GM19025 (cell line): ENCODE measurements at regions not wholly inside any gene's neighbourhood (a gene's known extent, or its start where the extent isn't known, plus 50 kb on each side); places are given as distances from the start of the nearest gene placed in this dataset.
"Not testable (repeated sequence)": the region's sequence is repeated elsewhere in the genome, so short reads cannot be mapped to it uniquely, and the experiment has no call there.

Experiments
- ATAC-seq: cut with Tn5 transposase; IDR thresholded peaks from one replicate; pipeline ENCODE4 v1.9.1; 2021; ENCODE audit warnings: mild to moderate bottlenecking, low read depth, moderate library complexity; ENCODE audit not compliant: unreplicated experiment

GRCh38 chr11:81253244-81253643 lies 1480.4 kb downstream of the FAM181B start:
- ATAC-seq: no peak

GRCh38 chr11:81246941-81247340 lies 1486.7 kb downstream of the FAM181B start:
- ATAC-seq: no peak

GRCh38 chr11:81245791-81246190 lies 1487.9 kb downstream of the FAM181B start:
- no peak for ATAC-seq

GRCh38 chr11:81241672-81242275 lies 1491.9 kb downstream of the FAM181B start:
- ATAC-seq: no peak

DNA sequence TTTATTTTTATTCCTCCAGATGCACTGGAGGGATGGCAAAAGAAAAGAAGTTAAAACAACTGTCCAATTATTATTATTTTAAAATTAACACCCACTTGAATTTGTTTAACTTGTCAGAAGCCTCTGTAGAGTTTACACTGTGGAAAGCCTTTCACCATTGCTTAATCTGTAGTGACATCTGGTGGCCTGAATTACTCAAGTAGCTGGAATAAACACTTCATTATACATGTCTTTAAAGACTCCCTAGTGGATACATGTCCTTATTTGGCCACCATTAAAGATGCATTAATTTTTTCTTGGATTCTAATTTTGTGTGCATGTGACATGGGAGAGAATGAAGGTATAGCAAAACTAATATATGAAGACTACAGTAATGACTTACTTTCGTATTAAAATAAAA lies 1496.5 kb downstream of the FAM181B start:
- ATAC-seq: no peak

DNA sequence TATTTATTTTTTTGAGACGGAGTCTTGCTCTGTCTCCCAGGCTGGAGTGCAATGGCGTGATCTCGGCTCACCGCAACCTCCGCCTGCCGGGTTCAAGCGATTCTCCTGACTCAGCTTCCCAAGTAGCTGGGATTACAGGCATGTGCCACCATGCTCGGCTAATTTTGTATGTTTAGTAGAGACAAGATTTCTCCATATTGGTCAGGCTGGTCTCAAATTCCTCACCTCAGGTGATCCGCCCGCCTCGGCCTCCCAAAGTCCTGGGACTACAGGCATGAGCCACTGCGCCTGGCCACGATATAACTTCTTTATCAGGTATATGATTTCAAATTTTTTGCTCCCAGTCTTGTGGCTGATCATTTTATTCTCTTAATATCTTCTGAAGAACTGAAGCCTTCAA lies 1506.3 kb downstream of the FAM181B start:
- ATAC-seq: not testable (repeated sequence)

GRCh38 chr11:81224396-81224795 lies 1509.3 kb downstream of the FAM181B start:
- ATAC-seq: no peak

DNA sequence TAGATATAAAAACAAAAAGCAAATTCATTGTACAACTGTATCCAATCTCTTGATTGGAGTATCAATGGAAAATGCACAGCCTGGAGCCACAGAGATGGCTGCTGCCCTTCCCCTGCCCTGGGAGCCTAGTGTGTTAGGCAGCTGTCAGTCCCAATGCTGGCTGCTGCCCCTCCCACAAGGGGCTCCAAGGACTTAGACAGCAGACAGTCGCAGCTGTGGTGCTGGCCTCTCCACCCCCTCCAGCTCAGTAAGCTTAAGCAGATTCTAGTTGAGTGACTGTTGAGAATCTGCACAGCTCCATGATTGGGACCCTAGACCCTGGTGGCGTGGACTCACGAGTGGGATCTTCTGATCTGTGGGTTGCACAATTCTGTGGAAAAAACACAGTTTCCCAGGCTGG lies 1511.2 kb downstream of the FAM181B start:
- no peak for ATAC-seq

DNA sequence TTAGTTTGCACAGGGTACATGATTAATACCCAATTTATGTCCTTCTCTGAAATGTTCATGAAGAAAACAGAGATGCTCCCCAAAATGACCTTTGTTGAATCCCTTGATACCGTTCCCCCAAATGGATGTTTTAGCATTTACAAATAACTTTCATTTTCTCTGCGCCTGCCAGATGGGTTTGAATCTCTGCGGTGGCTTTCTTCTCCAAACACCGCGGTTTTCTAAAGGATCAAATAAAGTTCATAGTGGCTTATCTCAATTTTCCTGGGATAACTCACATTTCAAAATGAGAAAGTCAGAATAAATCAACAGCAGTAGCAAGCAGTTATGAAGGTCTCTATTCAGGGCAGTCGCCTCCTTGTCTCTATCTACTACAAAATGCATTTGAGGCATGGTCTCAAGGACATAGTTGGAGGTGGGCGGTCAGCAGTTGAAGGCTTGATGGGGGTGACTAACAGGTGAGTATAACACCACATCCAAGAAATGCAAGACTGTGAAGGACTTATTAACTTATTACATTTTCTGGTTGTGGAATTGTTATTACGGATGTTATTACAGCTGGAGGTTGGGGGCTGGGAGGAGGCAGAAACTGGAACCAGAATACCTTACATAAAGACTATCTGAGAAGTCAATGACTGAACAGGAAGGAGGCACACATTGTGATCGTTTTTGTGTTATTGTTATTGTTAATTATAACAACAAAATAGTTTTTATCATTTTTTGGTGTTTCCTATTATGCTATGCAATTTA lies 1513.3 kb downstream of the FAM181B start:
- no peak for ATAC-seq

DNA sequence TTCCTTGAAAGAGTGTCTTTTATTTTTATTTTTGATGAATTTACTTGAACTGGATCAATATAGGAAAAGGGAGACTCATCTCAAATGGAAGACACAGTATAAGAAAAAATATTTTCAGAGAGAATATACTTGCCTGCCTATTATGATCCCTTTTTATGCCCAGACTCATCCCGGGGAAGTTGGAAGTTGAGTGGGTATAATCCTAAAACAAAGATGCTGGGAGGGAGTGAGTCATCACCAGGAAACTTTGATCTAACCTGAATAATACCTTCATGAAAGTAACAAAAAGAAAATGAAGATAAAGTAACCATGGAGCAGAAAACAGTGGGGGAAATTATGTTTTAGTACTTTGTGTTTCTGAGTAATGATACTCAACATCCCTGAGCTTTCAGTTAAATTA lies 1514.0 kb downstream of the FAM181B start:
- no peak for ATAC-seq

DNA sequence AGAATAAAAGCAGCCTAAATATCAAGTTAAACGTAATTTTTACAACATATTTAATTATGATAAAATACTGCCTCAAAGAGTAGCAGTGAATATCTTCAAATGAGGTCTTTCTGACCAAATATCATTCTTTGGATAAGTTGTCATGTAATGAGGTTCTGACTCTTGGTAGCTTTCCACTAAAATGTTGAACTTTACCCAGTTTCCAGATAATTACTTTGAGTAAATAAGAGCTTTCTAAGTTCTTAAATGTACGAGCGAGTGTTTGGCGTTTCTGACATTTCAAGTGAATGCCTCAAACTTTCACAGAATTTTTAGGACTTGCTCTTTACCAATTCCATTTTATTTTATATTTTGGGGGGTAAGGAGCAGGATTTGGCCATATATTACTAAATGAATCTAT lies 1515.2 kb downstream of the FAM181B start:
- no peak for ATAC-seq

- no peak for ATAC-seq
These were observed 1522.6 kb downstream of the FAM181B start for GRCh38 chr11:81211050-81211449.

DNA sequence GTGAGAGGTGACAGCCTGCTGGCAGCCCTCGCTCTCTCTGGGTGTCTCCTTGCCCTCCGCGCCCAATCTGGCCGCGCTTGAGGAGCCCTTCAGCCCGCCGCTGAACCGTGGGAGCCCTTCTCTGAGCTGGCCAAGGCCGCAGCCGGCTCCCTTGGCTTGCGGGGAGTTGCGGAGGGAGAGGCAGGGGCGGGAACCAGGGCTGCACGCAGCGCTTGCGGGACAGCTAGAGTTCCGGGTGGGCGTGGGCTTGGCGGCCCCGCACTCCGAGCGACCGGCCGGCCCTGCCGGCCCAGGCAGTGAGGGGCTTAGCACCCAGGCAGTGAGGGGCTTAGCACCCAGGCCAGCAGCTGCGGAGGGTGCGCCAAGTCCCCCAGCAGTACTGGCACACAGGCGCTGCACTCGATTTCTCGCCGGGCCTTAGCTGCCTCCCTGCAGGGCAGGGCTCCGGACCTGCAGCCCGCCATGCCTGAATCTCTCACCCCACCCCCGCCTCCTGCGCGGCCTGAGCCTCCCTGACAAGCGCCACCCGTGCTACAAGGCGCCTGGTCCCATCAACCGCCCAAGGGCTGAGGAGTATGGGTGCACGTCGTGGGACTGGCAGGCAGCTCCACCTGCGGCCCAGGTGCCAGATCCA lies 1526.1 kb downstream of the FAM181B start:
- no peak for ATAC-seq

- ATAC-seq: no peak
These were observed 1529.8 kb downstream of the FAM181B start for GRCh38 chr11:81203876-81204275.

DNA sequence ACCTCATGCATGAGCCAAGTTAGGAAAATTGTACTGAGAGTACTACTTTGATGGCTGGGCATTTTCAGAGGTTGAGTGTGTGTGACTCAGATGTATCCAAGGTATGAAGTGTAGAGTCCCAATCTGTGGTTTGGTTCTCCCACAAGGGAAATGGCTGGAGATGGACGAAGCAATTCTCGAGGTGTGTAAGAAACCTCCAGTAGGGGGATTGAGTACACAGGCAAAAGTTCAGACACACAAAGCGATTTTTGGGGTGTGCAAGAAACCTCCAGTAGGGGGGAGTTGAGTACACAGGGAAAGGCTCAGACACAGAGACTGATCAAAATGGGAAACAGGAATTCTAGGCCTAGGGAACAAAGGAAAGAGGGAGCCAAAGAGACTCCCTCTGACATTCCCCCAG lies 1536.3 kb downstream of the FAM181B start:
- ATAC-seq: no peak

- ATAC-seq: no peak
These were observed 1541.1 kb downstream of the FAM181B start for GRCh38 chr11:81192516-81192915.

DNA sequence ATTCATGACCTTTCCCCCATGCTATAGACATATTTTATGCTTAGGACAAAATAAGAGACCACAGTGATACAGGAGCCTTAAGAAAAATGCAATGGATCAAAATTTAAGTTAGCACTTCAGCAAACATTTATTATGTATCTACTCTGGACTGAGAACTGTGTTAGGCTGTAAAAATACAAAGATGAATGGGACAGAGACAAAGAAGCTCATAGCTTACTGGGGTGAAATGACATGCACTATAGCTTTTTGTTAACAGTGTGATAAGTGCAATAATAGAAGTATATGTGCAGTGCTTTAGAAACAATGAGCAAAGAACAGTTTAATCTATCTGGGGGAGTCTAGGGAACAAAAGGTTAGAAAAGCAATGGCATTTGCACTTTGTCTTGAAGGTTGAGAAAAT lies 1543.1 kb downstream of the FAM181B start:
- ATAC-seq: no peak

DNA sequence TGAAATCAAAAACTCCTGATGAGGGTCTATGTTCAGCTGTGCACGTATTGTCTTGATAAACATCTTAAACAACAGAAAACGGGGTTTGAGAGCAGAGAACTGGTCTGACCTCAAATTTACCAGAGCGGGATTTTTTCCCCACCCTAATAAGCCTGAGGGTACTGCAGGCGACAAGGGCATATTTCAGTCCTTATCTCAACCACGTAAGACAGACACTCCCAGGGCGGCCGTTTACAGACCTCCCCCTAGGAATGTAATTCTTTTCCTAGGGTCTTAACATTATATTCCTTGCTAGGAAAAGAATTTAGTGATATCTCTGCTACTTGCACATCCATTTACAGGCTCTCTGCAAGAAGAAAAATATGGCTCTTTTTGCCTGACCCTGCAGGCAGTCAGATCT lies 1546.6 kb downstream of the FAM181B start:
- ATAC-seq: not testable (repeated sequence)

DNA sequence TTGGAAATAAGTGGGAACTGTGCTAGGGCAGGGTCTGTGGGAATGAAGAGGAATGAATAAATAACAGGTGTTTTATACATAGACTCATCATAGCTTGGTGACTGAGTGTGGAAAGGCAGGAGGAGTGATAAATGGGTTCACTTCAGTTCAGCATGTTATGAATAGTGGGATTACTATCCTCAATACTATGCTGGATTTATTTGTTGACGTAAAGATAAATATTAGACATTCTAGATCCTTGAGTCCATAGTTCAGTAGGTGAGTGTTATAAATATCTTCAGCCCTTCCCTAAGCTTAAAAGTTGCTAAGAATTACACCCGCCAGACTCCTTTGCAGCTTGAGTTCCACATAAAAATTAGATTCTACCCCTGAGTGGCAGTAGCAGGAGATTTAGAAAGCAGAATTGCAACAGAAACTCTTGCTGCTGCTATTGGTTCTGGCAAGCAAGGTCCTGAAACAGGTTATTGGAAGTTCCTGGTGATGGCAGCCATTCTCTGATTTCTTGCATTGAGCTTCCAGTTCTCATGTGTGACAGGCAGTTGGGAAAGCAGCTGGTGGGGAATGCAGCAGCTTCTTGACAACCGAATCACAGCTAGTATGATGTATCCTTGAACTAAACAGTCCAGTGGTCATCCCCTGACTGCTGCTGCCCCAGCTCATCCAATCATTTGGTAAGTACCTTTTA lies 1558.9 kb downstream of the FAM181B start:
- no peak for ATAC-seq

GRCh38 chr11:81165164-81165563 lies 1568.5 kb downstream of the FAM181B start:
- ATAC-seq: no peak

DNA sequence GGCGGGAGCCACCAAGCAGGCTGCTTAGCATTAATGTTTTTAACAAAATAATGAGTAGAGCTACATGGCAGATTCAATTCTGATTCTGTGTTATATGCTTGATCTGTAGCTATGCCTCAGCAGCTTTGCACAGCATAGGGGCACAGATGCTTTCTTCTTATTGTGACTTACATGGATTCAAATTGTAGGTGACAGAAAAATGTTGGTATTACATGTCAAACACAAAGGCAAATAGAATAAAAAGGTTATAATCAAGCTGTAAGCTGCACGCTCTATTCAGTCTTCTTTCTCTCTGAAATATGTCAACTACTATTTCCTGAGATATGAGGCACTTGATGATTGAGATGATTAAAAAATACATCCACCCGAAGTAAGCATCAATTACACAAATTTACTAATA lies 1573.8 kb downstream of the FAM181B start:
- no peak for ATAC-seq
